ENCODE measurements at regions not wholly inside any gene's neighbourhood (a gene's known extent, or its start where the extent isn't known, plus 50 kb on each side); places are given as distances from the start of the nearest gene placed in this dataset.
"Not testable (repeated sequence)": the region's sequence is repeated elsewhere in the genome, so short reads cannot be mapped to it uniquely, and the experiment has no call there.

DNA sequence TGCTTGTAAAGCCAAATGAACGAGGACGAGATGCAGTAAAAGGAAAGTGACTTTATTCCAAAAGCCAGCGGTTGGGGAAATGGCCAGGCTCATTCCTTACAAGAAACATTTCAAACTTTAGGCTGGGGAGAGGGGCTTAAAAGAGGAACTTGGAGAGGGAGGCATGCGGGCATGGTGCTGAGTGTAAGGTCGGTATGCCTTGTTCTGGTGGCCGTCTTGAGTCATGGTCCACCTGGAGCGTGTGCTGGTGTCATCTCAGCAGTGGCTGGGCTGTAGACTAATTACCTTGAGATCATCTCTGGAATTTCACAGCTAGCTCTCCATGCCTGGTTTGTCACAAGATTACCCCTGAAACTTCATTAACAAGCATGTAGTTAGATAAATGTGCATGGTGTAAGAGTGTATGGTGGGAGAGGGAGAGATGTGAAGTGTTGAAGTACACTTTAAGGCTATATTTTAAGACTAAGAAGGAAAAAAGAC lies 156.4 kb upstream of the PFN2 start:
- DNase-seq (ENCODE audit: low read depth): no peak

DNA sequence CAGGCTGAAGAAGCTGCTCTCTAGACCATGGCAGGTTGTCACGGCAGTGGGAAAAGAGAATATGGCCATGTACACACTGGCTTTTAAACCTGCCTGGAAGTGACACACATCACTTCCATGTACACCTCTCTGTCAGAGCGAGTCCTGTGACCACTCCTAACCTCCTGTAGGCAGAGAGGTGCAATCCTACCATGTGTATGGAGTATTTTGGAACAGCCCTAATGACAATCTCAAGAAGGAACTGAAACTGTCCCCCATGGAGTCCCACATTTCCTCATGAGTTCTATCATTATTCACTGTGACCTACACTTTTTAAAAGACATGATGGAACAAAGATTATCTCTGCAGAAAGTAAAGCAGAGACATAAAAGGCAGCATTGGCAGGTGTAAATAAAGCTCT lies 153.4 kb upstream of the PFN2 start:
- no peak for DNase-seq (ENCODE audit: low read depth)

DNA sequence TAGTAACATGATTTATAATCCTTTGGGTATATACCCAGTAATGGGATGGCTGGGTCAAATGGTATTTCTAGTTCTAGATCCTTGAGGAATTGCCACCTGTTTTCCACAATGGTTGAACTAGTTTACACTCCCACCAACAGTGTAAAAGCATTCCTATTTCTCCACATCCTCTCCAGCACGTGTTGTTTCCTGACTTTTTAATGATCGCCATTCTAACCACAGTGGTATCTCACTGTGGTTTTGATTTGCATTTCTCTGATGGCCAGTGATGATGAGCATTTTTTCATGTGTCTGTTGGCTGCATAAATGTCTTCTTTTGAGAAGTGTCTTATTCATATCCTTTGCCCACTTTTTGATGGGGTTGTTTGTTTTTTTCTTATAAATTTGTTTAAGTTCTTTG lies 152.6 kb upstream of the PFN2 start:
- not testable (repeated sequence) for DNase-seq (ENCODE audit: low read depth)

DNA sequence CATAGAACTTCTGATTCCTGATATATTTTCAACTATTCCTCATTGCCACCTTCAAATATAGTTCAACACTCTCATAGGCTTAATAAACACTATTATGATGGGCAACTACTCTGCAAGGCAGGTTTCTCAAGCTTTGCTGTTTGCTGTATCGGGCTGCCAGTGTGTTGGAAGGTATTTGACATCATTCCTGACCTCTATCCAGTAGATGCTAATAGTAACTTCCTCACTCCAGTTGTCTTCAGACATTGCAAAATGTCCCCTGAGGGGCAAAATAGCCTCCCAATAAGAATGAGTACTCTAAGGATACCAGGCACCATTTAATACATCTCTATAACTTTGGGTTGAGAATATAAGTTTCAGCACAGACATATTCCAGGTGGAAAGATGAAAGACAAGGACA lies 147.5 kb upstream of the PFN2 start:
- DNase-seq (ENCODE audit: low read depth): no peak

DNA sequence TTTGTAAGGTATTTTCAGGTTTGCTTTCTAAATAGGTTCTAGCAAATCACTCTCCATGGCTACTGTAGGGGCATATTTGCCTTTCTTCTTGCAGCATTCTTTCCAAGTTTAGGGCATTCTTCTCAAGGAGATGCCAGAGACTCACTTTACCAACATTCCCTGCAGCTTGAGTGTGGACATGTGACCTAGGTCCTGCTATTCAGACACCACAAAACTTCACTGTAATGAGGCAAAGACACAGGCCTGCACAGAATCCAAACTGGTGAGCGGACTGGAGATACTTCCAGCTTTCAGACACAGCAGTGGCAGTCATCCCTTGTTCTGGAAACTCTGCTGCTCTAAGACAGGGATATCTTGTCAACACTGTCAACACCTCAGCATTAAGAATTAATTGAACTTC lies 146.4 kb upstream of the PFN2 start:
- no peak for DNase-seq (ENCODE audit: low read depth)

DNA sequence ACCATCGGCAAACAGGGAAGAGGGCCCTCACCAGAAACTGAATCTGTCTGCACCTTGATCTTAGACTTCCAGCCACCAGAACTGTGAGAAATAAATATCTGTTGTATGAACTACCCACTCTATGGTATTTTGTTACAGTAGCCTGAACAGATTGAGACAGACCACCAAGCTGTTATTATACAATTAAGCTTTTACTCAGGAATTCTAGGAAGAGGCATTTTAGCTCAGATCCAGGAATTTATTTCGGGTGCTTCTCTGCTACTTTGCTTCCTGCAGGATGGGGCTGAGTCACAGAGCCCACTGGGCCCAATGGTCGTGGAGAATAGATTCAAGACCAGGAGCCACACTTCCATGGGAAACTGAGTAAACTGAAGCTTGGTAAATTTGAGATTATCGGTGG lies 145.5 kb upstream of the PFN2 start:
- no peak for DNase-seq (ENCODE audit: low read depth)

DNA sequence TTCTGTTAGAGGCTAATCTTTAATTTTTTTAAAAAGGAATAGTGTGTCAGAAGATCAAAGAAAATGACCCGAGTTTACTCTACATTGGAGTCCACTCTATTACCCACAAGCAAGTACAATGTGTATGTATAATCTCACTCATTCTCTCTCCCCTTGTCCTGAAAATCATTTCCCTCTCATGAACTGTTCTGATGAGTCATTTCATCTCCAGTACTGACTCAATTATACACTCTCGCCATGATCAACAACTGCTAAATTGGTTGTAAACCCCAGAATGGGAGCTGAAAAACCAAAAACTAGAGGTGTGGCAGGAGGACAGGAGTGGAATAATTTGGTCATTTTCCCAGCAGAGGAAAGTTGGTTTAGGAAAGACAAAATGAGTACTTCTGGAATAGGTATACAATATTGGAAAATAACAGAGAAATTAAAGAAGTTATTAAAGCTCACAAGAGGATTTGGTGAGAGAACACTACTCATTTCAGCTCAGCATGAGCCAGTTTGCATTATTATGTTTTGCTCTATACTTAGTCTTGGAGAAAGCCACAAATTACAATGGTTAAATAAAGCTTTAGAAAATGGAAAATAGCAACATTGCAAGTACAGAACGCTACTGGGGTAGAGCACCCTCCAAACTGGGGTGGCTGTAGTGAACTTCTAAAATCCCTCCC lies 144.3 kb upstream of the PFN2 start:
- DNase-seq (ENCODE audit: low read depth): no peak

DNA sequence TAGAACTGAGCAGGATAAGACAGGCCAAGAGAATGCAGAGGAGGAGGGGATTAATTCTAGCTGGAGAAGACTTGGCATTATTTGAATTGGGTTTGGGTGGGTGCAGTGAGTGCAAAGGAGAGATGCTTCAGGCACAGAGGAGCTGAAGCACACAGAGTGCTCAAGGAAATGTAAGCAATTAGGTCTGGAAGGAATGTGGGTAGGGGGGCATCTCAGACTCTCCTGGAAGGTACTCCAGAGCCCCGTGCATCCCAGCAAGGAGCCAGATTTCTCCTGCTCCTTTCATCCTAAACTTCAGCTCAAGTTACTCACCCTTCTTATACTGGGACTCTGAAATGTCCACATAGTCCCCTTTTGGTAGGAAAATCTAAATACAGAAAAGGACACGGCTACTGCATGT lies 143.6 kb upstream of the PFN2 start:
- no peak for DNase-seq (ENCODE audit: low read depth)

DNA sequence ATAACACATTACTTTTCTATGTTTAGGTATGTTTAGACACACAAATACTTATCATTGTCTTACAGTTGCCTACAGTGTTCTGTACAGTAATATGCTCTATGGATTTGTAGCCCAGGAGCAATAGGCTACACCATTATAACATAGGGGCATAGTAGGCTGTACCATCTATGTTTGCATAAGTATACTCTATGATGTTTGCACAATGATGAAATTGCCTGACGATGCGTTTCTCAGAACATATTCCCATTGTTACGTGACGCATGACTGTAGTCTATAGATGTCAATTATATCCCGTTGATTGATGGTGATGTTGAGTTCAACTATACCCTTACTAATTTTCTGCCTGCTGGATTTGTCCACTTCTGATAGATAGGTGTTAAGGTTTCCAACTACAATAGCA lies 139.4 kb upstream of the PFN2 start:
- no peak for DNase-seq (ENCODE audit: low read depth)

DNA sequence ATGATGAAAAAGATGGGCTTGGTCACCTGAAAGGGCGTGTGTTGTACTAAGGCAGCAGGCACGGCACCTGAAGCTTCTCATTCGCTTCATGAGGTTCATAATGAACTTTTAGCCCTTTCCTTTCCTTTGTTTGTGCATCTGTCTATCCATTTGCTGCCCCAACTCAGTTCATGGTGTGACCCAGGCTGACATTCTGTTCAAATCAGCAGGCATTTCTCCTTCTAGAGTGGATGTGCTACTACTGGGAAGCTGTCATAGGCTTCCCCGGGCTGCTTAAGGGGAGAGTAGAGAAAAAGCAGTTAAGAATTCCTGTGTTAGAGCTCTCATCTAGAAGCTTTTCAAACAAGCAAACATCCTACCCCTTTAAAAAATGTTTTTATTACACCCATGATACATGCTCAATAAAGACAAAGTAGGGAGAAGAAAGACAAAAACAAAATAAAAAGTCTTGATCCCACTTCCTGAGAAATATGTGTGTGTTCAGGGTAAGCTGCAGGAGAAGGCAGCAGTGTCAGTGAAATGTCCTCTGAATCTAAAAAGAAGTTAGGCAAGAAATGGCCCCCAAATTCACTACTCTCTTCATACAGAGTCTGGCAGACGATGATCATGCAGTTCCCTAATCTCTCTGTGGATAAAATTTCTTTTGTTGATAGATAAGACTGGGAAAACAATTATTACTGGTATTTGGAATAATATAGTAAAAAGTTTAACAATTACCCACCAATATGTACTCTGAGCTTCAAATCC lies 136.9 kb upstream of the PFN2 start:
- no peak for DNase-seq (ENCODE audit: low read depth)

DNA sequence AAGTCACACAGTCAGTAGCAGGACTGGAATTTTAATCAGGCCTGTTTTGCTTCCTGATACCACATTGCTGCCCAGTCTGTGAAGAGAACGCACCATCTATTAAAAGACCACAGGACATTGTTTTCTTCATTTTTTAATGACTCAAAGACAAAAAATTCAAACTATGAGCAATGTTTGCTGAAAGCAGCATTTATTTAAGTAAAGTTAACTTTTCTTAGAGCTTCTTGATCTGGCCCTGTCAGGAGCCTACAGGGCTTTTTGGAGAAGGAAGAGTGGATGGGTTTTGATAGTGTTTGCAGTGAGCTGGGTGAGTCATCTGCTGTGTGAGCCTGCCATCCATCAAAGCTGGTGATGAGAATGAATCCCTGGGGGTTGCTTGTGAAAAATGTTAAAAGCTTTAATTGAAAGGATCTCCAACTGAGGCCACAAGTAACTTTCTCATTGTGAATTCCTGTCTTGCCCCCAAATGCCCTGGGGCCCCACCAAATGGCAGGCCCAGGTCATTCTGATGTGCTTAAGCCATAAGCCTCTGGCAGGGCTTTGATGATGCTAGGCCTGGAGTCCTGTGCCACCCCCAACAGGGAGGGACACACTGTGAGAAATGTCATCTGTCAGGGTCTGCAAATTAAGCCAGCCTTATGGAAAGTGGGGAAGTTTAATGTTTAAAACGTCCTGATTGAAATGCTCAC lies 136.2 kb upstream of the PFN2 start:
- DNase-seq (ENCODE audit: low read depth): peak; percentile 89

DNA sequence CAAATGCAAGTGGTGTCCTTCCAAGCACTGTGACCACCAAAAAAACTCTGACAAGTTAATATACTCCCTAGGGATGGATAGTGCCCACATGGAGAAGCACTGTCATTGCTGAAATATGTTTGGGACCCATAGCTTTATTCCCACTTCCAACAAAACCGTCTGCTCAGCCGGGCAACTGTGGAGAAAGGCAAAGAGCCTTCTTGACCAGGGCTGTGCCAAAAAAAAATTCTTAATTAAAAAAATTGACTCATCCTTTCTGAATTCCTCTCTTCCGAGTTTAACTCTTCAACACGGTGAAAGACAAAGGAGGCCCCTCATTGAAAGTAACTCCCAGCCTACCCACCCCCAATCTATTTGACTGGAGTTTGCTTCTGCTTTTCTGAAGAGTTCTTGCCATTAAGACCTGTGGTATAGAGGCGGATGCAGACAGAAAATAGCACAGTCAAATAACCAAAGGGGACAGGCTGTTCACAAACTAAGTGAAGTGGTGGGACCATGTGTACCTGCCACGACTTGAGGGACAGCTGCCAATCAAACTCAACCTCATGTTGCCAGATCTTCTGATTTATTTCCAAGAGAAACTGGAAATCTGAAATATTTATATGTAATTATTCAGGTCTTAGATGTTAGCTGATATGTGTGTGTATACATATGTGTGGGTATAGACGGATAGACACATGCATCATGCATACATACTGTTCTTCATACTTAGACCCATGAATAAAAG lies 135.4 kb upstream of the PFN2 start:
- DNase-seq (ENCODE audit: low read depth): no peak

DNA sequence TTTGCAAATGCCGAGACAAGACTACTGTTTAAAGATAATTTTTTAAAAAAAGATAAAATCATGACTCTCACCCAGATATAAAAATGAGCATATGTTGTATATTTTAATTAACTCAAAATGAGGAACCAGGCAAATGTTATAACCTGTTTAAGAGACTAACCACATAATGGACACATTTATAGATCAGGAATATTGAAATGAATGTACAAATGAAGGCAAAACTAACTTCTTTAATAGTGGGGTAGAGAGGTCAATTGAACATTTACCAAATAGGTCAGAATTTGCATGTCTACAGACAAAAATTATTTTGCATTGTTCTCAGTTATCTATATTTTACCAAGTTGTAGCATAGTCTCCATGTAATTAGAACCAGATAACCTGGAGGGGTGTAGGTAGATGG lies 134.3 kb upstream of the PFN2 start:
- DNase-seq (ENCODE audit: low read depth): no peak

DNA sequence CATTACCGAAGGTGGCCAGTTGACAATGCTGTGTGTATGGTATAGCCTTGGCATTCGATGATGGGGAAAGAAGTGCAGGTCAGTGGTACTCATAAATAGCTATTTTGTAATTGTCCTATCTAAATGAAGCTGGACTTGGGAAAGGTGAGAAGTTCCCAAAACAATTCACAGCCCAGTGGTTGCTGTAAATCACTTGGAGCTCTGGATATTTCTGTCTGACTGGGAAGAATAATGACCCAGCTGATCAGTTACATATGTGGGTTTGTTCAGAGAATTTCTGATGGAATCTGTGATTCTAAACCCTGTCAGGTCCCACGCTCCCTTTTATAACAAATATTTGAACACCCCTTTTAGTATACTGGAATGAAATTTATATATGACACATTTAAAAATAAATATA lies 133.9 kb upstream of the PFN2 start:
- DNase-seq (ENCODE audit: low read depth): no peak

DNA sequence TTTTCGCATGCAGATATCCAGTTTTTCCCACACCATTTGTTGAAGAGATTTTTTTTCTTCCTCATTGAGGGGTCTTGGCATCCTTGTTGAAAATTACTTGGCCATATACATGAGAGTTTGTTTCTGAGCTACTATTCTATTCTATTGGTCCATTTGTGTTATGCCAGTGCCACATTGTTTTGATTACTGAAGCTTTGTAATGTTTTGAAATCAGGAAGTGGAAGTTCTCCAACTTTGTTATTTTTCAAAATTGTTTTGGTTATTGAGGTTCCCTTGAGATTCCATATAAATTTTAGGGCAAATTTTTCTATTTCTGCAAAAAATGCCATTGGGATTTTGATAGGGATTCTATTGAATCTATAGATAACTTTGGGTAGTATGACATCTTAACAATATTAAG lies 130.3 kb upstream of the PFN2 start:
- no peak for DNase-seq (ENCODE audit: low read depth)

DNA sequence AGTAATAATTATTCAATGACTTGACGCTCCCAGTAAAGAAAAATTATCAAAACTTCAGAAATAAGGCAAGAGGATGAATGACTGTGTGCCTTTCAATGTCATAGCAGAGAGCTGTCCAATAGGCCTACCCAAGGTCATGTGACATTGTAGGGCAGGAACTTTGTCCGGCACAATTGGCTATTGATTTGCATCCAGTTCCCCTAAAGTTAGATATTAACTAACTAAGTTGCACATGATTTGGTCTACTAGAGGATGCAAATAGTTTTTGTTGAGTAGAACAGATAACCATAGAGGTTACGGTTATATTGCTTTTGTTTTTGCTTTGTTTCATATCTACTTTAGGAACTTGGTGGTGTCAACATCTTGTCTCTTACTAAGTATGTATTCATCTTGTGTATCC lies 127.9 kb upstream of the PFN2 start:
- DNase-seq (ENCODE audit: low read depth): no peak

DNA sequence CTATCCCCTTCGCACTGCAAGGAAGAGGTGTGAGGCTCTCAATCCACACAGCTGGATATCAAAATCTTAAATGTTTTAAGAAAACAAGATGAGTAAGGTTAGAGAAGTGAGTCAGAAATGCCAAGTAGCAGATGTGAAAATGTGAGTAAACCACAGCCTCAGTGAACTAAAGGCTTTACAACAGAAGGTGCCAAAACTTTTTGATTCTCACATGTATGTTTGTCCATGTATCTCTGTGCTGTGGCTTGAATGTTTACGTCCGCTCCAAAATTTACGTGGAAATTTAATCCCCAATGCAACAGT lies 126.8 kb upstream of the PFN2 start:
- peak; percentile 56 for DNase-seq (ENCODE audit: low read depth)

DNA sequence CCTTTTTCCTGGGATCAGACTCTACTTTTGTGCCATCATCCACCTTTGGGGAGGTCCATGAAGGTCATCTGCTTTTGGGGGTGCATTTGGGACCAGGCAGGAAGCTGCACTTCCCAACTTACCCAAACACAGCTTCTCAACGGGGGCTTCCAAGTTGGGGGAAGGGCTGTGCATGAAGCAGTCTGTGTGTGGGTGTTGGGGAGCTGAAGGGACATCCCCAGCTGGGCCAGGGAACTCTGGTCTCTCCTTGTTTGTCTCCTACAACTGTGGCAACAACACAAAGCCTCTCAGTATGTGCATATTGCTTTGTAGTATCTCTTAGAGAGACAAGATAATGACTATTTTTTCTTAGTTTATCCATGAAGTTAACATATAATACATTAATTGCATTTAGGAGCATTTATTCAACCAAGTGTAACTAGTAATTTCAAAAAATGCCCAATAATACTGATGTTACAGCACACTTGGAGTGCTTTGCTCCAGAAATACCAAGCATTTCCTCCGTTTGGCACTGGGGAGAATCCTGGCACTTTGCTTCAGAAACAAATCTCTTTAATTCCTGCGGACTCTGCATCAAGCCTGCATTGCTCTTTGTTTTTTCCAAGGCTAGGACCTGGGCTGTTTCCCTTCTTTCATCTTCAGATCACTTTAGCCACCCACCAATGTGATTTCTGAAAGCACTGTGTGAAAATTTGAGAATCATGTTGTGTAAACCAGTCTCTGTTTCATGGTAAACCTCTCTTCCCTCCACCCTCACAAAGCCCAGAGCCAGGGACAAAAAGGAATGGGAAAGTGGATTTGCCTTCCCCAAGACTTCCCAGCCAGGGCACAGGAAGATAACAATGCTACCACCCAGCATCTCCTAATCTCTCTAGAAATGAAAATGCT lies 126.2 kb upstream of the PFN2 start:
- DNase-seq (ENCODE audit: low read depth): no peak

DNA sequence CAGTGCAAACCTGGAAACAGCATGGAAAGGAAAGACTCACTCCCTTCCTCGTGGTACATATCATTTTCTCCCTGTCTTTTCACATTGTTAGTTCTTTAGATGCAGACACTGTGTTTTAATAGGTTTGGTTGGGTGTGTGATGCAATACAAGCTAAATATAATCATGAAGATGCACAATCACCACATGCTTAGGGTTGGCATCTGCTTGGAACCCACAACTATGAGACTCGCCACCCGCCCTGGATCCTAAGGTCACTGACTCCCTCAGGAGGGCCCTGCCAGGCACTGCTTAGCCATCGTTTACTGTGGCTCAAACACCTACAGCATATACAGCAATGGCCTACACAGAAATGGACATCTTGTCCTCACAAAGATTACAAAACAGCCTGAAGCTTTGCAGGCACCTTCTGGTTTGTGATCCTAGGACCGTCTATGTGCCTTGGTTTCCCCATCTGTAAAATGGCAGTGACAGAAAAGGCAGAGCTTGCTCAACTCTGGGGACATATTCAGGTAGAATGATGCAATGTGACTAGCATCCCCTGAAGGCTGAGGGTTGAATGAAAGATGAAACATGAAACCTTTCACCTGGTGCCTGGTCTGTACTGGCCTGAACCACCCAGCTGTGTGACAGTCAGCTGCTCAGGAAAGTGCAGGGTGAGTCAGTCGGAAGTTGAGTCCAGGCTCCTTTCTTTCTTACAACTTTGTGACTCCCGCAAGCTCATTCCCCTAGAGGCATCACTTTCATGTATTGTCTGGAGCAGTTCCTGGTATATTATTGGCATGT lies 123.6 kb upstream of the PFN2 start:
- no peak for DNase-seq (ENCODE audit: low read depth)

DNA sequence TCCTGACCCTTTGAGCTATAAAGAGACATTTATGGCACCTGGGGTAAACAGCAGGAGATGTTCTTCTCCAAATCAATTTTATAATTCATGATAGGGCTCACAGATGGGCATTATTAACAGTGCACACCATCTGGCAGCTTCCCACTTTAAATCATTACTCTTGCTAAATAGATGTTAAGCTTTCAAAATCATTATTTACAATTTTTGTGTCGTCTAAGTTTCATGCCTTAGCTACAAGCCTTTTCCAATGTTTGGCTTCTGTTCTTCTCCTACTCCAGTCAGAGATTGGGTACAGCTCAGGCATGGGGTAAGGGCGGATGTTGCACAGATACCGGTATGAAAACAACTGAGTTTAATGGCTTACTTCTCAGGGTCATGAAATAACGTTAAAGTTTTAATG lies 120.9 kb upstream of the PFN2 start:
- no peak for DNase-seq (ENCODE audit: low read depth)

DNA sequence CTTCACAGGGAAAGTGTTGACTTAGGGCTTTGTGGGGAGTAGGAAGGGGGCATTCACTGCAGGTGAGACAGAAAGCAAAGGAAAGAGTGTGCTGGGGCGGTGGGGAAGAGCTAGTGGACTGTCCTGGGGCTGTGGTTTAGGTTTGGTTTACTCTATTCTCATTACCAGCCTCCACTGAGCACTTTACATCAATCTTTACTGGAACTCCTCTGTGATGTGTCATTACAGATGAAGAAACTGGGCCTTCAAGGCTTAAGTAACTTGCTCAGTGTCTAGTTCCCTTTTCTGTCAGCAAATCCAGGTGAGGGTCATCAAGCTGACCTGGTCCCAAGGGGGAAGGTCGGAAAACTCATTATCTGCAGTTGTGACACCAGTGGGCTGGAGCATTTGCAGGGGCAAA lies 120.2 kb upstream of the PFN2 start:
- no peak for DNase-seq (ENCODE audit: low read depth)

Data from HS-5 (cell line).